ENCODE measurements at regions not wholly inside any gene's neighbourhood (a gene's known extent, or its start where the extent isn't known, plus 50 kb on each side); places are given as distances from the start of the nearest gene placed in this dataset.

DNA sequence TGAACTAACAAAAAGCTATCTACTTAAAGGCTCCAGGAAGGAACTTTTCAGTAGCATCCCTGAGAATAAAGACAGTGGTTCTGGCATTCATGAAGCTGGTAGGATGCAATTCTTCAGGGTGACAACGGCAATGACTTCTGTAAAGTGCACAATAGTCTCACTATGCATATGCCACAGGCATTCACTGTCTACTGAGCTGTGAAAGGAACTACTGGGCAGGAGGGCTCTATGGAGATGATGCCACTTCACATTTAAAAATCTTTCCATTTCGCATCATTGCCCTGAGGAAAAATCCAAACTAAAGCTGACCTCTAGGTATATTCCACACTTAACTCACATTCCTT, 2020.6 kb upstream of the PCDH20 start:
- DNase-seq (ENCODE audit: low read depth in 1 of 2, low spot score in 1 of 2) = no peak
- Histone ChIP-seq H3K36me3 (no peaks in the 10 kb centered on the region), H3K27me3 (no peaks in the 10 kb centered on the region), H3K27ac (no peak overlapping the region), H3K4me1 (ENCODE audit: low read depth) (peaks cover 7% of the 10 kb centered on the region), H3K4me3 (no peak overlapping the region), H3K9me3 (ENCODE audit: low read depth) (no peaks in the 10 kb centered on the region)
- no peak for TF ChIP-seq CTCF (IDR thresholded peaks at IDR 0.05; ENCODE audit: low read depth, low read length)

- no peak for TF ChIP-seq CTCF (IDR thresholded peaks at IDR 0.05; ENCODE audit: low read depth, low read length)
- no peak overlapping the region for H3K27ac ChIP-seq
- H3K9me3 ChIP-seq (ENCODE audit: low read depth) = no peaks in the 10 kb centered on the region
- DNase-seq (ENCODE audit: low read depth in 1 of 2, low spot score in 1 of 2) = peak in 1 of 2 donors; percentile 97
- H3K27me3 ChIP-seq = no peaks in the 10 kb centered on the region
- H3K36me3 ChIP-seq = no peaks in the 10 kb centered on the region
- H3K4me3 ChIP-seq = no peak overlapping the region
- peaks cover 7% of the 10 kb centered on the region for H3K4me1 ChIP-seq (ENCODE audit: low read depth)
These were observed 2020.1 kb upstream of the PCDH20 start for GRCh38 chr13:63435667-63436324.

DNA sequence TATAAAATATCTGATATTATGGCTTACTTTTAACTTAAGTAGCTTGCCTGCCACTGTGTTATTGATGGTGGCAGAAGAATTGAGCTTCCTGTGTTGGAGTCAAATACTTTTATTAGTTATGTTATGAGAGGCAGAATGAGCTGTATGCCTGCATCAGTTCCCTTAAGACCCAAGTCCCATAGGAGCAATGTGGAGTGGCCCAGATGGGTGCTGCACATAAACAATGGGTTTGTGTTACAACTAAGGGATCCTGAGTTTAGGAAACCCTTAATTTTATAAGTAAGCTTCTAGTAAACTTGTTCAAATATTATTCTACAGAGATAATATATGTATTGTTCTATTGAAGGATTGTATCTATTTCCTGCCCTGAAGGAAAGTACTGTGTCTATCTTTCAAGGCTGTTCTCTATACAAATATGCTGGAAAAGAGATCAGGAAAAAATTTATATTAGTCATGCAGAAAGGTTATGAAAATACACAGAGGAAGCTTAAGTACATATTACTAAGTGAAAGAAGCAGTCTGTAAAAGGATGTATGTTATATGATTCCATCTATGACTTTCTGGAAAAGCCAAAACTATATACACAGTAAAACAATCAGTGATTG, 2018.0 kb upstream of the PCDH20 start:
- TF ChIP-seq CTCF (IDR thresholded peaks at IDR 0.05; ENCODE audit: low read depth, low read length) = no peak
- no peak for DNase-seq (ENCODE audit: low read depth in 1 of 2, low spot score in 1 of 2)

DNA sequence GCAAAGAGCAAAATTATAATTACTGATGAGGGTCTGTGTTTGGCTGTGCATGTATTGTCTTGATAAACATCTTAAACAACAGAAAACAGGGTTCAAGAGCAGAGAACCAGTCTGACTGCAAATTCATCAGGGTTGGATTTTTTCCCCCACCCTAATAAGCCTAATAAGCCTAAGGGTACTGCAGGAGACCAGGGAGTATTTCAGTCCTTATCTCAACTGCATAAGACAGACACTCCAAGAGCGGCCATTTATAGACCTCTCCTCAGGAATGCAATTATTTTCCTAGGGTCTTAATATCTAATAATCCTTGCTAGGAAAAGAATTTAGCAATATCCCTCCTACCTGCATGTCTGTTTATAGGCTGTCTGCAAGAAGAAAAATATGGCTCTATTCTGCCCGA, 2011.5 kb upstream of the PCDH20 start:
- TF ChIP-seq CTCF (IDR thresholded peaks at IDR 0.05; ENCODE audit: low read depth, low read length) = no peak
- no peak for DNase-seq (ENCODE audit: low read depth in 1 of 2, low spot score in 1 of 2)

More for the DNA sequence above, 2018.0 kb upstream of the PCDH20 start:
- no peak overlapping the region for H3K27ac ChIP-seq
- H3K36me3 ChIP-seq = no peaks in the 10 kb centered on the region
- no peaks in the 10 kb centered on the region for H3K27me3 ChIP-seq
- no peaks in the 10 kb centered on the region for H3K4me1 ChIP-seq (ENCODE audit: low read depth)
- no peaks in the 10 kb centered on the region for H3K9me3 ChIP-seq (ENCODE audit: low read depth)
- H3K4me3 ChIP-seq = no peak overlapping the region

DNA sequence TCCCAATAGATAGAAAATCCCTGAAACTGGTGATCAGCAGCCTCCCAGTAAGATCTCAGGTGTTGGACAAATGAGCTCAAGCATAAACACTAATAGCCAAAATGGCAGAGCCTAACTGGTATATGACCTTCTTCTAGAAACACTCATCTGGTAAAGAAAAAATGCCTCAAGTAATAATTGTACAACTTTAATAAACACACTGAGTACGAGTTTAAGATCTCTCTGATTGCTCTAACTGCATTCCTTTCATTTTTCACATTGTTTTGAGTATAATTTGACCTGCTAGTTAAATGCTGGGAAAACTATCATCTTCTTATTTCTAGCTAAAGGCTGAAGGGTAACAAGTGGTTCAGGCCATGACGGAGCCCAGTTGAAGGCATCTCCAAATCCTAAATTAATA, 2009.5 kb upstream of the PCDH20 start:
- Histone ChIP-seq H3K27ac (no peak overlapping the region), H3K4me3 (no peak overlapping the region), H3K36me3 (no peaks in the 10 kb centered on the region), H3K4me1 (ENCODE audit: low read depth) (no peaks in the 10 kb centered on the region), H3K27me3 (no peaks in the 10 kb centered on the region), H3K9me3 (ENCODE audit: low read depth) (no peaks in the 10 kb centered on the region)
- no peak for TF ChIP-seq CTCF (IDR thresholded peaks at IDR 0.05; ENCODE audit: low read depth, low read length)
- no peak for DNase-seq (ENCODE audit: low read depth in 1 of 2, low spot score in 1 of 2)

More for the DNA sequence above, 2011.5 kb upstream of the PCDH20 start:
- H3K27me3 ChIP-seq = no peaks in the 10 kb centered on the region
- H3K9me3 ChIP-seq (ENCODE audit: low read depth) = no peaks in the 10 kb centered on the region
- H3K27ac ChIP-seq = no peak overlapping the region
- no peaks in the 10 kb centered on the region for H3K36me3 ChIP-seq
- no peaks in the 10 kb centered on the region for H3K4me1 ChIP-seq (ENCODE audit: low read depth)
- no peak overlapping the region for H3K4me3 ChIP-seq
